Stomach (tissue), 4 donors: ENCODE measurements at regions not wholly inside any gene's neighbourhood (a gene's known extent, or its start where the extent isn't known, plus 50 kb on each side); places are given as distances from the start of the nearest gene placed in this dataset.

Experiments
- EP300 ChIP-seq: sonication (generic); formaldehyde crosslinking; IDR thresholded peaks from one replicate; pipeline ENCODE4 v1.6.1; 2017; ENCODE audit warnings: antibody characterized with exemption
- POLR2A ChIP-seq, 4 donors: fragments of 450-650 bp; IDR thresholded peaks; one replicate each; pipeline ENCODE4 v1.6.1; 2016; ENCODE audit warnings: antibody characterized with exemption in 4 of 4, control low read depth in 2 of 4, mild to moderate bottlenecking in 1 of 4, moderate library complexity in 1 of 4
- TF ChIP-seq, protein P1 (sequence below), 7 experiments: fragments of 450-650 bp in 4 of 7; fragments of 200-600 bp in 3 of 7; sonication (generic) in 3 of 7; IDR thresholded peaks; one replicate each; pipeline ENCODE4 v1.5.1; 2016 to 2019; ENCODE audit warnings: antibody characterized with exemption in 7 of 7, control low read depth in 2 of 7, mild to moderate bottlenecking in 1 of 7

GRCh38 chr20:19067986-19068385 is 144.5 kb upstream of the SLC24A3 start:
- TF ChIP-seq EP300: no peak
- TF ChIP-seq, protein P1, sequence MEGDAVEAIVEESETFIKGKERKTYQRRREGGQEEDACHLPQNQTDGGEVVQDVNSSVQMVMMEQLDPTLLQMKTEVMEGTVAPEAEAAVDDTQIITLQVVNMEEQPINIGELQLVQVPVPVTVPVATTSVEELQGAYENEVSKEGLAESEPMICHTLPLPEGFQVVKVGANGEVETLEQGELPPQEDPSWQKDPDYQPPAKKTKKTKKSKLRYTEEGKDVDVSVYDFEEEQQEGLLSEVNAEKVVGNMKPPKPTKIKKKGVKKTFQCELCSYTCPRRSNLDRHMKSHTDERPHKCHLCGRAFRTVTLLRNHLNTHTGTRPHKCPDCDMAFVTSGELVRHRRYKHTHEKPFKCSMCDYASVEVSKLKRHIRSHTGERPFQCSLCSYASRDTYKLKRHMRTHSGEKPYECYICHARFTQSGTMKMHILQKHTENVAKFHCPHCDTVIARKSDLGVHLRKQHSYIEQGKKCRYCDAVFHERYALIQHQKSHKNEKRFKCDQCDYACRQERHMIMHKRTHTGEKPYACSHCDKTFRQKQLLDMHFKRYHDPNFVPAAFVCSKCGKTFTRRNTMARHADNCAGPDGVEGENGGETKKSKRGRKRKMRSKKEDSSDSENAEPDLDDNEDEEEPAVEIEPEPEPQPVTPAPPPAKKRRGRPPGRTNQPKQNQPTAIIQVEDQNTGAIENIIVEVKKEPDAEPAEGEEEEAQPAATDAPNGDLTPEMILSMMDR (IDR thresholded peaks at IDR 0.05): no peak
- TF ChIP-seq POLR2A (IDR thresholded peaks at IDR 0.05): no peak
